DMS53 treated with DMSO at 0.1 percent for 48 hours (cell line): ENCODE measurements at regions not wholly inside any gene's neighbourhood (a gene's known extent, or its start where the extent isn't known, plus 50 kb on each side); places are given as distances from the start of the nearest gene placed in this dataset.

ENCODE experiments used
- DNase-seq: peaks from one replicate; lab custom pipeline; 2025; ENCODE audit not compliant: unreplicated experiment; lab: John Stamatoyannopoulos, UW

DNA sequence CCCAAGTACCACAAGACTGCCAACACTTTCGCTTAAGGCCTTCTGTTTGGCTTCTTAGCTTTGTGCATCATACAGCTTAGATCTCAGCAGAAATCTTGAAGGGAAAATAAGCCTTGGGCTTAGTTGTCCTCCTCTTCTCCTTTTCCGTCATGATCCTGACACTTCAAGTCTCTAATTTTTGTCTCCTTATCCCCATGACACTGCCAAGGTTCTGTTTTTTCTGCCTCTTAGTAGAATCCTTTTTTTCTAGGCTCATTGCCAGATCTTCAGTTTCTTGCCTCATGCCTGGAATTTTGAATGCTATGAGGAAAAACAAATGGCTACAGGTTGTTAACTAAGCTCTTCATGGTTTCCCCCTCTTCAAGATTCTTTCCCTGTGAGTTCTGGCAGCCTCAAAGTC lies 450.4 kb downstream of the LRFN5 start:
- DNase-seq: no peak

DNA sequence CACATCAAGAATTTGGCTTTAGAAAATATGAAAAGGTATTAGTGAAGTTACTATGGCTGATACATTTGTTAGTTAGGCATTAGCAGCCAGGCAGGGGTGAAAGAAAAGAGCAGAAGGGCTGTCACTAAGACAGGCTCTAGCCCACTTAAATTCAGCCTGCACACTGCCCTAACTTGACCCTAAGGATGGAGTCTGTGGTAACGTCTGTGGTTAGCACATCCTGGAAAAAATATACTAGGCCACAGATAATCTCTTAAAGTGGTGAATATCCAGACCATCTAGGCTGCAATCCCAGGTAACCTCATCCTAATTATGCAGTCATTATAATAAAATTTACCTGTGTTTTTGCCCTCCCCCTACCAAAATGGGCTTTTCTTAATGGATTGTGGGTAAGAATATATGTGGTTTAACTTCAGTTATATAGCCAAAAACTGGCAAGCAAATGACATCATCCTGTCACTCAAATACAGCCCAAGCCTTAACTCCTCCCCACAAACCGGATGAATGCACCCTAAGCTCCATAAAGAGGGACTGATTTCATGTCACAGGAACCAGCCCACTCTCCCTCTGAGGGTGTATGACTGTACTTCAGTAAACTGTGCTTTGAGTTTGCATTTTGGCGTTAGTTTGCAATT lies 440.9 kb downstream of the LRFN5 start:
- DNase-seq: no peak

DNA sequence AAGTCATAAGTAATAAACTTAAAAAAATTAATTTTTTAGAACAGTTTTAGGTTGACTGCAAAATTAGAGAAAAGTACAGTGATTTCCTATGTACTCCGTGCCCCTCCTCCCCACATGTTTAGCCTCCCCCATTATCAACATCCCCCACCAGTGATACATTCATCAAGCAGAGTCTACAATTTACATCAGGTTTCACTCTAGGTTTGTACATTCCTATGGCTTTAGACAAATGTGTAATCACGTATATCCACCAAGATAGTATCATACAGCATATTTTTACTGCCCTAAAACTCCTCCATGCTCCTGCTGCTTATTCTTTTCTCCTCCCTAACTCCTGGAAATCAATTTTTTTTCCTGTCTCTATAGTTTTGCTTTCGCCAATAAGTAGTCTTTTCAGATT lies 438.7 kb downstream of the LRFN5 start:
- DNase-seq: no peak

DNA sequence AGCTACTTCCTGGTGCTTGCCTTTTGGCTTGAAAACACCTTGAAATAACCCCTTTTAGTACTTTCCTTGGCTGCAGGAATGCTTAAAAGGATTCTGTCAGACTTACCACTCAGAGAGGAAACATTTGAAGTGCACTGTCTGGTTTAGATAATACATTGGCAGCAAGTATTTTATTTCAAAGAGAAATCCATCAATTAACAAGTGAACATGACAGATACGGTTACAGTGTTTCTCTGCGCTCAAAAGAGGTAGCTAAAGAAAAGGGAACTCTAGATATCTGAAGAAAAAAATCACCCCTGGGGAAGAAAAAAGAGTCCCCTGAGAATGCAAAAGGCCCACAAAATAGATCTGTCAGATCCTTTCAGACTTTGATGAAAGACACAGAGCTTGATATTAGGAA lies 421.9 kb downstream of the LRFN5 start:
- DNase-seq: no peak

DNA sequence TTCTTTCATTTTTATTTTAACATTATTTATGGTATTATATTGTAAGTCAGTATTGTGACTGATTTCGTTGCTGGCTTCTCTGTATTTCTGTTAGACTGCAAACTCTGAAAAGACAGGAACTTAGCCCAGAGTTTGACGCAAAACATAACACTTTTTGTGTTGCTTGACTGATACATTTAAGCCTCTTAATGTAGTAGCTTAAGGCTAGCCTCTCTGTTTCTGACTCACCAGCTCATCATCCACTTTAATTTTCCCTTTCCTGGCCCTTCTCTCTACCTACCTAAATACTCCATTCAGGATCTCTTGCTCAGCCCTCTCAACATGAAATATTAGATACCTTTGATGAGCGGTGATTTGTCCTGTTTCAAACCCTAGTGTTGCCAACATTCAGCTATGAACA lies 420.6 kb downstream of the LRFN5 start:
- DNase-seq: no peak

DNA sequence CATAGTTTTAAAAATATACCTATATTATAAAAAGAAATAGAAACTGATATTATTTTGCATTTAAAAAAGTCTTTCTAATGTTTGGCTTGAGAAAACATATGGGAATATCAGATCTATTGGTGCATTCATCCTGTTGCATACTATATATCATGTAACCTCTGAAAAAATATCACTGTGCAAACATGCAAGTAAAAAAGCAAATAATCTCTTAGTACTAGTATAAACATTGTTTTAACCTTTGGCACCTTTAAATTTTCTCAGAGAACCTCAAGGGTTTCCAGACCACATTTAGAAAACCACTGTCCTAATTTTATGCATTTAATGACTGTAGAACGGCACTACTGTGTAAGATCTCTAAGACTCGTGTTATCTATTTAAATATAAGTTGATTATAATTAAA lies 416.8 kb downstream of the LRFN5 start:
- DNase-seq: peak; percentile 82

DNA sequence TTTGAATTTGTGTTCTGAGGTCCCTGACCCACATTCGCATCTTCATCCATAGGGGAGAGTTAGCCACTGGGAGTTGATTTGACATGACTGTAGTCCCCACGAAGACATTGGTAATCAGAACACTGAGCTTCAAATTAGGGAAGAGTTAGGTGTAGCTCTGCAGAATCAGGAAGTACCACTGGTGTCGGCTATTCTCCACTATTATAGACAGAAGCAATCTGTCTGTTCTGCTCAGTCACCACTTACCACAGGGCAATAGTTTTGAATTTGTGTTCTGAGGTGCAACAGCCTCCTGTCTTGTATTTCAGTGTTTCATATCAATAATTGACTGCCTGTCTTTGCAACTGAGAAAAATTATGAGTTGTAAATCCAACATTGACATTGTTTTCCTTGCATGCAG lies 407.6 kb downstream of the LRFN5 start:
- DNase-seq: no peak

DNA sequence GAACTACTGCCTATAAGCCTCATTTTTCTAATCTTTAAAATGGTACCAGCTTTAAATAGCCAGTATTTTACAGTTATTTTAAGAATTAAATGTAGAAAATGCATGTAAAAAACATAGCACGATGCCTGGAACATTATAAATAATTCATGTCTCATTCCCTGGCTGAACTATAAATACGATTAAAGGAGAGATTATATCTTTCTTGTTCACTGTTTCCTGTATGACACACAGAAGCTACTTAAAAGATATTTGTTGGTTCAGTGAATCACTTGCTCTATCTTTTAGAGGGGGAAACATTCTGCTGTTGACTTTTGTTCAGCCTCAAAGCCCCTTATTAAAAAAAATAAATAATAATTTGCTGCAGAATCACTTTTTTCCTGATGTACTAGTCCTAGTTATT lies 406.9 kb downstream of the LRFN5 start:
- no peak for DNase-seq

DNA sequence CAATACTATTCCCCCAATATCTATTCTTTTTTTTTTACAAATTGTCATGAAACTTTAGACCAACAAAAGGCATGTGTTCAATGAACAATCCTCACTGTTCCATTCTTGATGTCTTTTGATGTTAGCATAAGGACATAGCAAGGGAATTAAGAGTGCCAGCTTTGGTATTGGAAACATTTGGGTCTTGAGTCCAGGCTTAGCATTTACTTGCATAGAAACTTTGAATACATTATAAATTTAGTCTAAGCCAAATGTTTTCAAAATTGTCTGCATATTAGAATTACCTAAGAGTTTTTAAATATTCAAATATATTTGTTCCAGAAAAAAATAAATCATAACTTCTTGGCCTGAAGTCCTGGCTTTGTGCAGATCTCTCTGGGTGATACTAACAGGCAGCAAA lies 406.5 kb downstream of the LRFN5 start:
- no peak for DNase-seq

DNA sequence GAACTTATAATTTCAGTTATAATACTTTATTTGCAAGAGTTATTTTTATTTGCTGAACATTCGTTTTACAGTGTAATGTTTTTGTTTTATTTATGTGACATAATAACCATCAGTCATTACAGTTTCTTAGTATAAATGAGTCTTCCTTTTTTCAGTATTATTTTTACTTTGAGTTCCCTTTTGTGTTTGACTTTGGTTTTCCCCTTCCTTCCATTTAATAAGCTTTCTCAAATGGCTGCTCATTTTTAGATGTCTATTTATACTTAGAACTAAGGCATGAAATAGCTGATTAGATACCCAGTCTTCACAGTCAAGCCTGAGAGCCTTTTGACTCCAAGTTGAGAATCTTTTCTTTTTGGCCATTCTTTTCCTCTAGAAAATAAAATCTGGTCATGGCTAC lies 404.5 kb downstream of the LRFN5 start:
- no peak for DNase-seq

DNA sequence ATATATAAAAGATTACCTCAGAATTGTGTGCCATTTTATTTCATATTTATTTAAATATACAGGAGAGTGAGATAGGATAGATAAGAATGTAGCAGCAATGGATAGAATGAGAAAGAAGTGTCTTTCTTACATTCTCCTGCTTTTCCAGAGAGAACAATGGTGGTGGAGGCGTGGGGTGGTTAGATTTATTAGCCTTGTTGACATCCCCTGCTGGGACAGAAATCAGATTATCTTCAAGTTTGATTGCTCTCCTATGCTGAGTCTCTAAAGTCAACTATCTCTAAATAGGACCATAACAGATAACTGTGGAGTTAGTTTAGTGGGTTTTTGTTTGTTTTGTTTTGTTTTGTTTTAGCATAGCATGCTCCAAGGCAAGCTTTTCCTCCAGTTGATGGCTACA lies 397.6 kb downstream of the LRFN5 start:
- no peak for DNase-seq

DNA sequence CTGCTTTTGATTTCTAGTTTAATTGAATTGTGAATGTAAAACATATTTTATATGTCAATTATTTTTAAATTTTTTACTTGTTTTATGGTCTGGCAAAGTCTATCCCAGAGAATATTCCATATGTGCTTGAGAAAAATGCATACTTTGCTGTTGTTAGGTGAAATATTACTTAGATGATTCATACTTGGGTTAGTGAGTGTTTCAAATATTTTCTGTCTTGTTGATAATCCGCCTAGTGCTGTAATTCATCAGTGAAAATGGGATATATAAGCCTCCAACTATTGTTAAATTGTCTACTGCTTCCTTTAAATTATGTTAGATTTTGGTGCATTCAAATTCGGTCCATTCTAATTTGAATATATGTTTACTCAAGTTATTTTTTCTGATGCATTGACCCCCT lies 395.5 kb downstream of the LRFN5 start:
- no peak for DNase-seq

DNA sequence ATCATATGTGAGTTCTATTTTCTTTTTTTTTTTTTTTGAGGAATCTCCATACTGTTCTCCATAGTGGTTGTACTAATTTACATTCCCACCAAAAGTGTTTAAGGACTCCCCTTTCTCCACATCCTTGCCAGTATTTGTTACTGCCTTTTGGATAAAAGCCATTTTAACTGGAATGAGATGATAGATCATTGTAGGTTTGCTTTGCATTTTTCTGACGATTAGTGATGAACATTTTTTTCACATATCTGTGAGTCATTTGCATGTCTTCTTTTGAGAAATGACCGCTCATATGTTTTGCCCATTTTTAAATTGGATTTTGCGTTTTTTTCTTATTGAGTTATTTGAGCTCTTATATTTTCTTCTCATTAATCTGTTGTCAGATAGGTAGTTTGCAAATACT lies 394.8 kb downstream of the LRFN5 start:
- no peak for DNase-seq

DNA sequence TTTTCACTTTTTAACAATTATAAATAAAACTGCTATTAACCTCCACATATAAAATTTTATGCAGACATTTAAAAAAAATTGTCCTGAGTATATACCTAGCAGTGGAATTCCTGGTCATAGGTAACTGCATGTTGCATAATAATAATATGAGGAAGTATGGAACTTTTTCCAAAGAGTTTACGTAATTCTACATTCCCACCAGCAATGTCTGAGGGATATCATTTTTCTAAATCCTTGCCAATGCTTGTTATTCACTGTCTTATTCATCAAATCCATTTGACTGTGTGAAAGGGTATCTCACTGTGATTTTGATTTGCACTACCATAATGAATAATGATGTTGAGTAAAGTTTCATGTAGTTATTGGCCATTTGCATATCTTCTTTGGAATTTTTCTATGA lies 393.8 kb downstream of the LRFN5 start:
- DNase-seq: no peak

DNA sequence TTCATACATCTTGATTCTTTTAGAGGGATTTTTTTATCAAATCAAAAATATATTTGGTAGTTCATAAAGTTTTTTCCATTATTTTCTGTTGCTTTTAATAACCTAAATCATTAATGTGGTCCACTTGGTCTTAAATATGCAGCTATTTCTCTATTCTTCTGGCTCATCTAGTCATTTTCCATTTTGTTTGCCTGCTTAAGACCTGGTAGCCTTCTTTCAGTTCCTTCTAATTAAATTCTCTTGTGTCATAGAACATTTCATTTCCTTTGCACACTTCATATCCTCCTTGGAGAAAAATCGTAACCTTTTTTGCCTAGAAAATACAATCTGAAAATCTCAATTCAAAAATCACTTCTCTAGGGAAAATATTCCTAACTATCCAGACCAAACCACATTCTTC lies 387.0 kb downstream of the LRFN5 start:
- no peak for DNase-seq

DNA sequence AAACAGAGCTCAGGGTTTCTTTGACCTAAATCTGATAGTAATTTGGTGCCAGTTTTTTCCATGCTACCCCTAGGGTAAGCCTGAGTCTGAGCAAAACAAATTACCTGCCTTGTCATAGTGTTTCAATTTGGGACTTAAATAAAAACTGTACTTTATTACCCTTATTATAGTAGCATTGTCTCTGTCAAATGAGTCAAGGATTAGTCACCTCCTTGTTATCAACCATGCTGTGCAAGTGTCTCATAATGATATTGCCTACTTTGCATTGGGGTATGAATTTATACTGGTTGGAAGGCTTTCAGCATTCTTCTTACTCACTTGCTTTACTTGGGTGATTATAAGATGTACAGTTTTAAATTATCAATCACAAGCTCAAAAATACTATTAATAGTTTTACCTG lies 380.0 kb downstream of the LRFN5 start:
- no peak for DNase-seq

DNA sequence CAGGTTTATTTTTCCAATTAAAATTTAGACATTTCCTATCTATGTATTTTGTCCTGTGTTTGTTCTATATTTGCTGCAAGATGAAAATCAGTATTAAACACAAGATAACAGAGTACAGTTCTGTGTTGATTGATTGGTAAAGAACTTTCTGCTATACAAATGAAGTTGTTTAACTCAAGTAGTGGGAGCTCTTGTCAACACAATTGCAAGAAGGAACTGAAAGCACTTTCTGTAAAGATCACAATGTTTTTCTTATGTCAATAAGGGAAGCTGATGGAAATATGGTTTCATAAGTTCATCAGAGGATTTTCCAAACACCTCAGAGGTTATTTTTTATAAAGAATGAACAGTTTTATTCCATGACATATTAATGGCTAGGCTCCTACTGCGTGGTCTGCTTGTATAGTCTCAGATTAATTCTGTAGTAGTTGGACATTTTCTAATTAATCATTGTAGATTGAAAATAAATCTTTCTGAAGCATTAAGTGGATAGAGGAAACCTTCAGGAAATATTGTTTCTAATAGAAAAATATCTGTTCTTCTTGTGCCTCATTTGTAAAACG lies 379.5 kb downstream of the LRFN5 start:
- DNase-seq: no peak

DNA sequence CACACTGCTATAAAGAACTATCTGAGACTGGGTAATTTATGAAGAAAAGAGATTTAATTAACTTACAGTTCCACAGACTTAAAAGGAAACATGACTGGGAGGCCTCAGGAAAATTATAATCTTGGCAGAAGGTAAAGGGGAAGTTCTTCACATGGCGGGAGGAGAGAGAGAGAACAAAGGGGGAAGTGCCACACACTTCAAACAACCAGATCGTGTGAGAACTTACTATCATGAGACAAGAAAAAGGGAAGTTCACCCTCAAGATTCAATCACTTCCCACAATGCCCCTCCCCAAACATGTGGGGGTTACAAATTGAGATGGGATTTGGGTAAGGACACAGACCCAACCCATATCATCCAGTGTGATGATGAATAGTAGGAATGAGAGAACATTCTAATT lies 366.5 kb downstream of the LRFN5 start:
- DNase-seq: no peak

DNA sequence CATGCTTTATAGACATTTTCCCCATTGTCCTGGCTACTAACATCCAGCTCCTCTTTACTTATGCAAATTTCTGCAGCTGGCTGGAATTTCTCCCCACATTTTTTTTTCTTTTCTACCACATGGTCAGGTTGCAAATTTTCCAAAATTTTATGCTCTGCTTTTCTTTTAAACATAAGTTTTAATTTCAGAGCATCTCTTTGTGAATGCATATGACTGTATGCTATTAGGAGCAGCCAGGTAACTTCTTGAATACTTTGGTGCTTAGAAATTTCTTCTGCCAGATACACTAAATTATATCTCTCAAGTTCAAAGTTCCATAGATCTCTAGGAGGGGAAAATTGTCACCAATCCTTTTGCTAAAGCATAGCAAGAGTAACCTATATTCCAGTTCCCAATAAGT lies 365.9 kb downstream of the LRFN5 start:
- no peak for DNase-seq

DNA sequence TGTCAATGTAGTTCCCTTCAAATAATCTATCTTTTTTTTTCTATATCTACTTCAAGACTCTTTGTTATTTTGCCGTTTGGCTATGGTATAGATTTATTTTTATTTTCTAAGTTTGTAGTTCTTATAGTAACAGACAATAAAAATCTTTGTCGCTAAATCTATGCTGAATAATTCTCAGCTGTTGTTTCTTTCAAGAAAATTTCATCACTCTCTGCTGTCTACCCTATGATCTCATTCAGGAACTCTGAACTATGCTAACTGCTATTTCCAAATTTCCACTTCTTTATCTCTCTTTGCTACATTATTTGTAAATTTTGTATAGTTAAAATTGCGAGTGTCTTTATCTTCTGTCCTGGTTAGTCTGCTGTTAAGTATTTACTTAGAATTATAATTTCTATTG lies 353.6 kb downstream of the LRFN5 start:
- no peak for DNase-seq

DNA sequence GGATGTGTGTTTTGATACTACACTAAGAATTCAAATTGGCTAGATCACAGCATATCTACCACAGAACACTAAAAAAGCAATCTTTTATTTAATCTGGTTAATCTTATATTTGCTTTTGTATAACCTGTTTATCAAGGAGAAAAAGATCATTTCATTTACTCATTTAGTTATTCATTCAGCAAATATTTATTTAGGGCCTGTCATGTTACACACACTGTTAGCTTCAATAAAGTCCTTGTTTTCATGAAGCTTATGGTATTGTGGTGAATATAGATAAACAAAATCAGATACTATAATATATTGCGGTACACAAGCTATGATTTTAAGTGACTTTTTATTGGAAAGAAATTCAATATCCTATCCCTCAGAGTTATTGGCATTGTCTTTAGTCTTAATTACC lies 350.8 kb downstream of the LRFN5 start:
- peak; percentile 49 for DNase-seq
